Prostate gland (tissue), 2 donors: ENCODE measurements at regions not wholly inside any gene's neighbourhood (a gene's known extent, or its start where the extent isn't known, plus 50 kb on each side); places are given as distances from the start of the nearest gene placed in this dataset.

Experiments used
- POLR2A ChIP-seq: fragments of 450-650 bp; IDR thresholded peaks from one replicate; pipeline ENCODE4 v1.6.1; 2016; ENCODE audit warnings: antibody characterized with exemption, mild to moderate bottlenecking
- POLR2AphosphoS5 ChIP-seq: sonication (generic); formaldehyde crosslinking; IDR thresholded peaks from one replicate; pipeline ENCODE4 v1.6.1; 2017; ENCODE audit warnings: antibody characterized with exemption
- TF ChIP-seq, protein P1 (sequence below), 4 experiments: fragments of 200-600 bp in 2 of 4; fragments of 450-650 bp in 2 of 4; sonication (generic) in 2 of 4; IDR thresholded peaks; 1 replicate in 3 of 4; 2 replicates in 1 of 4; pipeline ENCODE4 v1.5.1; 2016 to 2019; ENCODE audit warnings: antibody characterized with exemption in 4 of 4, mild to moderate bottlenecking in 2 of 4, moderate library complexity in 2 of 4

DNA sequence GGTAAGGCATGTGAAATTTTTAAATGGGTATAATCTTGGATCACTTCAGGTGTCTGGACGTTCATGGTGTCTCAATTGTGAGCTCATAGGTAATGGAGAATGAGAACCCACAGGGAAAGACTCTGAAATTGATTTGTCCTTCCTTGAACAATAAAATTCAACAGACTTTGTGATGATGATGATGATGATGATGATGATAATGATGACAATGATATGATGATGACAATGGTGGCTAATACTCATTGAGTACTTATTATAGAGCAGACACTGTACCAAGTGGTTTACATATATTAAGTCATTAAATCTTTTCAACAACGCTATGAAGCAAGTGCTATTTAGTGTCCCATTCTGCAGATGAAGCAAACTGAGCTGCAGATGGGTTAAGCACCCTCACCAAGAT is 86.6 kb upstream of the BDNF start:
- TF ChIP-seq, protein P1, sequence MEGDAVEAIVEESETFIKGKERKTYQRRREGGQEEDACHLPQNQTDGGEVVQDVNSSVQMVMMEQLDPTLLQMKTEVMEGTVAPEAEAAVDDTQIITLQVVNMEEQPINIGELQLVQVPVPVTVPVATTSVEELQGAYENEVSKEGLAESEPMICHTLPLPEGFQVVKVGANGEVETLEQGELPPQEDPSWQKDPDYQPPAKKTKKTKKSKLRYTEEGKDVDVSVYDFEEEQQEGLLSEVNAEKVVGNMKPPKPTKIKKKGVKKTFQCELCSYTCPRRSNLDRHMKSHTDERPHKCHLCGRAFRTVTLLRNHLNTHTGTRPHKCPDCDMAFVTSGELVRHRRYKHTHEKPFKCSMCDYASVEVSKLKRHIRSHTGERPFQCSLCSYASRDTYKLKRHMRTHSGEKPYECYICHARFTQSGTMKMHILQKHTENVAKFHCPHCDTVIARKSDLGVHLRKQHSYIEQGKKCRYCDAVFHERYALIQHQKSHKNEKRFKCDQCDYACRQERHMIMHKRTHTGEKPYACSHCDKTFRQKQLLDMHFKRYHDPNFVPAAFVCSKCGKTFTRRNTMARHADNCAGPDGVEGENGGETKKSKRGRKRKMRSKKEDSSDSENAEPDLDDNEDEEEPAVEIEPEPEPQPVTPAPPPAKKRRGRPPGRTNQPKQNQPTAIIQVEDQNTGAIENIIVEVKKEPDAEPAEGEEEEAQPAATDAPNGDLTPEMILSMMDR (IDR thresholded peaks at IDR 0.05) = no peak
- no peak for TF ChIP-seq POLR2AphosphoS5
- no peak for TF ChIP-seq POLR2A
